Liver (tissue), 8 donors: ENCODE measurements at regions not wholly inside any gene's neighbourhood (a gene's known extent, or its start where the extent isn't known, plus 50 kb on each side); places are given as distances from the start of the nearest gene placed in this dataset.

Experiments
- DNase-seq: peaks from one replicate; pipeline ENCODE4 v3.0.0-alpha.2; 2017; ENCODE audit warnings: low spot score
- H3K27ac ChIP-seq, 2 donors: one replicate each; pipeline ENCODE4 v1.7.0; 2013; ENCODE audit warnings: inconsistent platforms in 2 of 2, low read length in 2 of 2, control low read depth in 1 of 2, low read depth in 1 of 2, mild to moderate bottlenecking in 1 of 2
- H3K27me3 ChIP-seq, 4 donors: one replicate each; pipeline versions ENCODE4 v1.6.1 to v1.7.0; 2013; ENCODE audit warnings: low read length in 3 of 4, inconsistent platforms in 1 of 4, mild to moderate bottlenecking in 1 of 4, moderate library complexity in 1 of 4; ENCODE audit not compliant: control insufficient read depth in 4 of 4, insufficient read depth in 4 of 4
- H3K36me3 ChIP-seq, 4 donors: one replicate each; pipeline versions ENCODE4 v1.6.1 to v1.7.0; 2013; ENCODE audit warnings: low read length in 3 of 4, mild to moderate bottlenecking in 3 of 4, low read depth in 1 of 4, moderate library complexity in 1 of 4; ENCODE audit not compliant: control insufficient read depth in 4 of 4, insufficient read depth in 3 of 4
- H3K4me1 ChIP-seq, 4 donors: one replicate each; pipeline versions ENCODE4 v1.6.1 to v1.7.0; 2013; ENCODE audit warnings: low read length in 3 of 4, mild to moderate bottlenecking in 3 of 4, moderate library complexity in 1 of 4; ENCODE audit not compliant: control insufficient read depth in 4 of 4, insufficient read depth in 4 of 4
- H3K4me3 ChIP-seq, 3 donors: one replicate each; pipeline versions ENCODE4 v1.6.1 to v1.7.0; 2013; ENCODE audit warnings: low read length in 3 of 3, control low read depth in 1 of 3, low read depth in 1 of 3, mild to moderate bottlenecking in 1 of 3
- H3K9ac ChIP-seq, 2 donors: one replicate each; pipeline ENCODE4 v1.7.0; 2013; ENCODE audit warnings: low read length in 2 of 2, mild to moderate bottlenecking in 2 of 2, moderate library complexity in 2 of 2, control low read depth in 1 of 2, low read depth in 1 of 2
- H3K9me3 ChIP-seq, 4 donors: one replicate each; pipeline versions ENCODE4 v1.6.1 to v1.7.0; 2013; ENCODE audit warnings: low read length in 3 of 4; ENCODE audit not compliant: control insufficient read depth in 4 of 4
- EGR1 ChIP-seq, 2 donors: IDR thresholded peaks; 2 replicates each; pipeline ENCODE4 v1.6.1; 2016 to 2018; ENCODE audit warnings: antibody characterized with exemption in 2 of 2, low read depth in 2 of 2
- FOXA1 ChIP-seq: IDR thresholded peaks from 2 replicates; pipeline ENCODE4 v1.6.1; 2016; ENCODE audit warnings: antibody characterized with exemption
- FOXA2 ChIP-seq: IDR thresholded peaks from 2 replicates; pipeline ENCODE4 v1.6.1; 2016; ENCODE audit warnings: antibody characterized with exemption
- GABPA ChIP-seq, 2 donors: IDR thresholded peaks in 1 of 2; conservative IDR thresholded peaks in 1 of 2; 2 replicates each; pipeline ENCODE4 v1.6.1; 2016; ENCODE audit warnings: antibody characterized with exemption in 2 of 2, mild to moderate bottlenecking in 1 of 2, moderate library complexity in 1 of 2
- HNF4A ChIP-seq, 2 donors: conservative IDR thresholded peaks; 2 replicates each; pipeline ENCODE4 v1.6.1; 2016; ENCODE audit warnings: antibody characterized with exemption in 2 of 2, mild to moderate bottlenecking in 2 of 2
- HNF4G ChIP-seq: IDR thresholded peaks from 2 replicates; pipeline ENCODE4 v1.6.1; 2016; ENCODE audit warnings: antibody characterized with exemption
- JUND ChIP-seq, 2 donors: IDR thresholded peaks; 2 replicates each; pipeline ENCODE4 v1.6.1; 2016; ENCODE audit warnings: antibody characterized with exemption in 2 of 2
- NR2F2 ChIP-seq: IDR thresholded peaks from 2 replicates; pipeline ENCODE4 v1.6.1; 2016; ENCODE audit warnings: antibody characterized with exemption
- RAD21 ChIP-seq, 2 donors: IDR thresholded peaks; 2 replicates each; pipeline ENCODE4 v1.6.1; 2016; ENCODE audit warnings: antibody characterized with exemption in 2 of 2, mild to moderate bottlenecking in 2 of 2
- RXRA ChIP-seq, 2 donors: IDR thresholded peaks; 2 replicates each; pipeline ENCODE4 v1.6.1; 2017 to 2018; ENCODE audit warnings: antibody characterized with exemption in 2 of 2, mild to moderate bottlenecking in 1 of 2
- SP1 ChIP-seq: IDR thresholded peaks from 2 replicates; pipeline ENCODE4 v1.6.1; 2018; ENCODE audit warnings: antibody characterized with exemption, mild to moderate bottlenecking
- TAF1 ChIP-seq: conservative IDR thresholded peaks from 2 replicates; pipeline ENCODE4 v1.6.1; 2016; ENCODE audit warnings: antibody characterized with exemption, mild to moderate bottlenecking
- YY1 ChIP-seq: IDR thresholded peaks from 2 replicates; pipeline ENCODE4 v1.6.1; 2016; ENCODE audit warnings: antibody characterized with exemption, mild to moderate bottlenecking
- WGBS: extraction: QIAGEN DNeasy Blood & Tissue Kit; methylation state at CpG from one replicate; pipeline ENCODE4 v1.1.7; 2013; 5-methylcytosine and 5-hydroxymethylcytosine counted together
- TF ChIP-seq, protein P1 (sequence below): IDR thresholded peaks from 2 replicates; pipeline ENCODE4 v1.6.1; 2016; ENCODE audit warnings: antibody characterized with exemption
- TF ChIP-seq, protein P2 (sequence below): fragments of 150-350 bp; IDR thresholded peaks from 2 replicates; pipeline ENCODE4 v1.5.1; 2017; ENCODE audit warnings: improper control_type of control experiment, low read depth, low read length; ENCODE audit not compliant: missing input control
- TF ChIP-seq, protein P3 (sequence below): IDR thresholded peaks from 2 replicates; pipeline ENCODE4 v1.6.1; 2016; ENCODE audit warnings: antibody characterized with exemption
- TF ChIP-seq, protein P4 (sequence below): IDR thresholded peaks from 2 replicates; pipeline ENCODE4 v1.6.1; 2016; ENCODE audit warnings: antibody characterized with exemption, mild to moderate bottlenecking
- donor health status: healthy.
- donor health status: healthy.
- donor health status: healthy.
- donor health status: healthy.
- donor health status: healthy.

DNA sequence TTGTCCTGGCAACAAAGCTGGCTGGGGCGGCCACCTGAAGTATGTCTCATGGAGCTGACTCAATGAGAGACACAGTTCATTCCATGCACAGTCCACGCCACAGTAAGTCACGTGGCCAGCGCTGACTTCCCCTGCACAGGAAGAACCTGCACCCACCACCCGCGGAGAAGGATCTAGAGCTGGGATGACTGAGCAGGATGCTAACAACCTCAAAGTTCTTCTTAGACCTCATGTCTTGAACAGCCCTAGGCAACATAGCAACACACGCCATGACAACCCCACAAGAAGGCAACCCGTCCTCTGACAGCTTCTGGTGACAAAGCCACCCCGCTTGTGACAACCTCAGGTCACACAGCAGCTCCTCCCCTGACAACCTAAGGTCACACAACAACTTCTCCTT lies 76.9 kb upstream of the B3GAT1 start (continued):
- TF ChIP-seq, protein P1, sequence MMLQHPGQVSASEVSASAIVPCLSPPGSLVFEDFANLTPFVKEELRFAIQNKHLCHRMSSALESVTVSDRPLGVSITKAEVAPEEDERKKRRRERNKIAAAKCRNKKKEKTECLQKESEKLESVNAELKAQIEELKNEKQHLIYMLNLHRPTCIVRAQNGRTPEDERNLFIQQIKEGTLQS, result no peak
- TF ChIP-seq RAD21 (IDR thresholded peaks at IDR 0.05), result no peak

DNA sequence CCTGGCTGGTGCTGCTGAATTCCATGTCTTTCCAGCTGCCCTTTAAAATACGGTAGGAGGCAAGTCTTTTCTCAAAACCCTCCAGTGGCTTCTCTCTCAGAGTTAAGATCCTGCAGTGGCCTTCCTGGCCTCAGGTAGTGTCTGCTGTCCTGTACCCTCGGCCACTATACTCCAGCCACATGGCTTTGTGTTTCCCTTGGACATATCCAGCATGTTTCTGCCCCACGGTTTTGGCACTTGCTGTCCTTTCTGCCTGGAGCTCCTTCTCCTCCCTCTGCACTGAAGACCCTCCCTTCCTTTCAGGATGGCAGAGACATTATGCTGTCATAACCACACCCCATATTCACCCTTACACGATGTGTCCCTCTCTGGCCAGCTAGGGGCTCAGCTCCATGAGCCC lies 76.5 kb upstream of the B3GAT1 start:
- Histone ChIP-seq H3K27me3 (no peaks in the 10 kb centered on the region), H3K27ac (no peak overlapping the region)
- WGBS, result 82% methylated on average over 4 of the region's 4 CpGs

DNA sequence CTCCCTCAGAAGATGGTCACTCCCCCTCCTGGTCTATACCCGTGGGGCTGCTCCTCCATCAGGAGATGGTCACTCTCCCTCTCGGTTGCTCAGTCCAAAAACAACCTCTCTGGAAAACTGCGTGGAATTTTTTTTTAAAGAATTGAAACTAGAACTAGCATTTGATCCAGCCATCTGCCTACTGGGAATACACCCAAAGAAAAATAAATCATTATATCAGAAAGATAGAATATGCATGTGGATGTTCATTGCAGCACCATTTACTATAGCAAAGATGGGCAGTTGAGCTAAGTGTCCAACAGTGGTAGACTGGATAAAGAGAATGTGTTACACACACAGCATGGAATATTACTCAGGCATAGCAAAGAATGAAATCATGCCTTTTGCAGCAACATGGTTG lies 75.7 kb upstream of the B3GAT1 start:
- H3K9me3 ChIP-seq, result no peaks in the 10 kb centered on the region
- no peaks in the 10 kb centered on the region for H3K27me3 ChIP-seq
- H3K4me3 ChIP-seq, result no peak overlapping the region
- no peak overlapping the region for H3K27ac ChIP-seq
- no peaks in the 10 kb centered on the region for H3K4me1 ChIP-seq
- DNase-seq, result no peak
- no peak for TF ChIP-seq HNF4G
- no peak for TF ChIP-seq JUND (IDR thresholded peaks at IDR 0.05)
- no peak for TF ChIP-seq RXRA (IDR thresholded peaks at IDR 0.05)
- no peak for TF ChIP-seq HNF4A (conservative IDR thresholded peaks at IDR 0.05)
- TF ChIP-seq RAD21 (IDR thresholded peaks at IDR 0.05), result no peak
- TF ChIP-seq SP1, result no peak
- H3K9ac ChIP-seq, result no peak overlapping the region
- WGBS, result 91% methylated on average over 3 of the region's 3 CpGs
- peaks cover 0 to 23% (median 11%) of the 10 kb centered on the region in 4 donors for H3K36me3 ChIP-seq

More for the DNA sequence above, 76.5 kb upstream of the B3GAT1 start:
- H3K9me3 ChIP-seq, result no peaks in the 10 kb centered on the region
- no peak overlapping the region for H3K9ac ChIP-seq
- no peak for DNase-seq
- TF ChIP-seq TAF1, result no peak
- TF ChIP-seq NR2F2, result no peak
- no peak for TF ChIP-seq RXRA (IDR thresholded peaks at IDR 0.05)
- TF ChIP-seq, protein P2, sequence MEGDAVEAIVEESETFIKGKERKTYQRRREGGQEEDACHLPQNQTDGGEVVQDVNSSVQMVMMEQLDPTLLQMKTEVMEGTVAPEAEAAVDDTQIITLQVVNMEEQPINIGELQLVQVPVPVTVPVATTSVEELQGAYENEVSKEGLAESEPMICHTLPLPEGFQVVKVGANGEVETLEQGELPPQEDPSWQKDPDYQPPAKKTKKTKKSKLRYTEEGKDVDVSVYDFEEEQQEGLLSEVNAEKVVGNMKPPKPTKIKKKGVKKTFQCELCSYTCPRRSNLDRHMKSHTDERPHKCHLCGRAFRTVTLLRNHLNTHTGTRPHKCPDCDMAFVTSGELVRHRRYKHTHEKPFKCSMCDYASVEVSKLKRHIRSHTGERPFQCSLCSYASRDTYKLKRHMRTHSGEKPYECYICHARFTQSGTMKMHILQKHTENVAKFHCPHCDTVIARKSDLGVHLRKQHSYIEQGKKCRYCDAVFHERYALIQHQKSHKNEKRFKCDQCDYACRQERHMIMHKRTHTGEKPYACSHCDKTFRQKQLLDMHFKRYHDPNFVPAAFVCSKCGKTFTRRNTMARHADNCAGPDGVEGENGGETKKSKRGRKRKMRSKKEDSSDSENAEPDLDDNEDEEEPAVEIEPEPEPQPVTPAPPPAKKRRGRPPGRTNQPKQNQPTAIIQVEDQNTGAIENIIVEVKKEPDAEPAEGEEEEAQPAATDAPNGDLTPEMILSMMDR, result no peak
- no peak for TF ChIP-seq FOXA1
- no peak for TF ChIP-seq FOXA2
- TF ChIP-seq HNF4G, result no peak
- TF ChIP-seq, protein P3, sequence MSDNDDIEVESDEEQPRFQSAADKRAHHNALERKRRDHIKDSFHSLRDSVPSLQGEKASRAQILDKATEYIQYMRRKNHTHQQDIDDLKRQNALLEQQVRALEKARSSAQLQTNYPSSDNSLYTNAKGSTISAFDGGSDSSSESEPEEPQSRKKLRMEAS, result no peak
- no peak for TF ChIP-seq EGR1 (IDR thresholded peaks at IDR 0.05; ENCODE audit: low read depth in 2 of 2)
- no peak for TF ChIP-seq RAD21 (IDR thresholded peaks at IDR 0.05)
- peaks cover 0 to 21% (median 11%) of the 10 kb centered on the region in 4 donors for H3K36me3 ChIP-seq
- H3K4me3 ChIP-seq, result no peak overlapping the region
- H3K4me1 ChIP-seq, result no peaks in the 10 kb centered on the region

DNA sequence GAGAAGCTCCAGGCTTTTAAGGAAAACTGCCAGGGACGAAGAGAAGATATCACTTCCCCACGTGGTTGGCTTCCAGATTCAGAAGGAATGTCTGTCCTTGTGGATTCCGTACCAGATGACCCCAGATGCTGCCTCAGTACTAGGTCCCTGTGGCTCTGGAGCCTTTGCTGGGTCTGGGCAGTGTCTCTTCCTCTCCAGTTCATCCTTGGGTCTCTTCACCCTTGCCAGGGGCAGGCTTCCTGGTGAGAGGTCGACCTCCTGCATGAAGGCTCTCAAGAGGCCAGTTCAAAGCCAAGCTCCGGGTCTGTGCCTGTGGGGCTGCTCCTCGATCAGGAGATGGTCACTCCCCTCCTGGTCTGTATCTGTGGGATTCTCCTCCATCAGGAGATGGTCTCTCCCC lies 74.7 kb upstream of the B3GAT1 start:
- no peak for DNase-seq
- no peaks in the 10 kb centered on the region for H3K9me3 ChIP-seq
- no peak overlapping the region for H3K4me3 ChIP-seq
- no peak overlapping the region for H3K9ac ChIP-seq
- 80% methylated on average over 6 of the region's 6 CpGs for WGBS
- no peaks in the 10 kb centered on the region for H3K27me3 ChIP-seq
- no peaks in the 10 kb centered on the region for H3K4me1 ChIP-seq
- H3K27ac ChIP-seq, result no peak overlapping the region
- H3K36me3 ChIP-seq, result peaks cover 0 to 23% (median 11%) of the 10 kb centered on the region in 4 donors
- TF ChIP-seq, protein P3, result no peak
- TF ChIP-seq RAD21 (IDR thresholded peaks at IDR 0.05), result no peak
- no peak for TF ChIP-seq YY1
- TF ChIP-seq NR2F2, result no peak
- no peak for TF ChIP-seq RXRA (IDR thresholded peaks at IDR 0.05)
- TF ChIP-seq FOXA1, result no peak
- TF ChIP-seq HNF4A (conservative IDR thresholded peaks at IDR 0.05), result no peak
- TF ChIP-seq SP1, result no peak
- TF ChIP-seq, protein P4, sequence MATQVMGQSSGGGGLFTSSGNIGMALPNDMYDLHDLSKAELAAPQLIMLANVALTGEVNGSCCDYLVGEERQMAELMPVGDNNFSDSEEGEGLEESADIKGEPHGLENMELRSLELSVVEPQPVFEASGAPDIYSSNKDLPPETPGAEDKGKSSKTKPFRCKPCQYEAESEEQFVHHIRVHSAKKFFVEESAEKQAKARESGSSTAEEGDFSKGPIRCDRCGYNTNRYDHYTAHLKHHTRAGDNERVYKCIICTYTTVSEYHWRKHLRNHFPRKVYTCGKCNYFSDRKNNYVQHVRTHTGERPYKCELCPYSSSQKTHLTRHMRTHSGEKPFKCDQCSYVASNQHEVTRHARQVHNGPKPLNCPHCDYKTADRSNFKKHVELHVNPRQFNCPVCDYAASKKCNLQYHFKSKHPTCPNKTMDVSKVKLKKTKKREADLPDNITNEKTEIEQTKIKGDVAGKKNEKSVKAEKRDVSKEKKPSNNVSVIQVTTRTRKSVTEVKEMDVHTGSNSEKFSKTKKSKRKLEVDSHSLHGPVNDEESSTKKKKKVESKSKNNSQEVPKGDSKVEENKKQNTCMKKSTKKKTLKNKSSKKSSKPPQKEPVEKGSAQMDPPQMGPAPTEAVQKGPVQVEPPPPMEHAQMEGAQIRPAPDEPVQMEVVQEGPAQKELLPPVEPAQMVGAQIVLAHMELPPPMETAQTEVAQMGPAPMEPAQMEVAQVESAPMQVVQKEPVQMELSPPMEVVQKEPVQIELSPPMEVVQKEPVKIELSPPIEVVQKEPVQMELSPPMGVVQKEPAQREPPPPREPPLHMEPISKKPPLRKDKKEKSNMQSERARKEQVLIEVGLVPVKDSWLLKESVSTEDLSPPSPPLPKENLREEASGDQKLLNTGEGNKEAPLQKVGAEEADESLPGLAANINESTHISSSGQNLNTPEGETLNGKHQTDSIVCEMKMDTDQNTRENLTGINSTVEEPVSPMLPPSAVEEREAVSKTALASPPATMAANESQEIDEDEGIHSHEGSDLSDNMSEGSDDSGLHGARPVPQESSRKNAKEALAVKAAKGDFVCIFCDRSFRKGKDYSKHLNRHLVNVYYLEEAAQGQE, result no peak
- TF ChIP-seq, protein P2, result no peak
- TF ChIP-seq EGR1 (IDR thresholded peaks at IDR 0.05; ENCODE audit: low read depth in 2 of 2), result no peak
- no peak for TF ChIP-seq FOXA2
- no peak for TF ChIP-seq GABPA (IDR thresholded peaks at IDR 0.05 in 1 of 2, conservative IDR thresholded peaks at IDR 0.05 in 1 of 2)
- no peak for TF ChIP-seq JUND (IDR thresholded peaks at IDR 0.05)
